GM23338 (cell line): ENCODE measurements at regions not wholly inside any gene's neighbourhood (a gene's known extent, or its start where the extent isn't known, plus 50 kb on each side); places are given as distances from the start of the nearest gene placed in this dataset.

Experiments used
- ATAC-seq: fragments of 200-7000 bp; cut with Tn5 transposase; 3 replicates; pipeline ENCODE4 v1.9.1; 2020
- DNase-seq: peaks from one replicate; pipeline ENCODE4 v3.0.0-alpha.2; 2015; ENCODE audit warnings: low spot score
- H2AFZ ChIP-seq: fragments of 200-600 bp; sonication (generic); 2 replicates; pipeline ENCODE4 v1.8.0; 2016; ENCODE audit warnings: antibody characterized with exemption, mild to moderate bottlenecking, moderate library complexity
- H3F3A ChIP-seq: fragments of 200-600 bp; sonication (generic); replicated peaks from 2 replicates; pipeline ENCODE4 v1.8.0; 2017; ENCODE audit warnings: antibody characterized with exemption, mixed run types, low read depth
- H3K27ac ChIP-seq: fragments of 200-600 bp; sonication (generic); 2 replicates; pipeline ENCODE4 v1.6.1; 2016; ENCODE audit warnings: low read depth
- H3K27me3 ChIP-seq: fragments of 200-600 bp; sonication (generic); 2 replicates; pipeline ENCODE4 v1.8.0; 2016; ENCODE audit warnings: mild to moderate bottlenecking, mixed run types, moderate library complexity; ENCODE audit not compliant: insufficient read depth
- H3K36me3 ChIP-seq: fragments of 200-600 bp; sonication (generic); 2 replicates; pipeline ENCODE4 v1.8.0; 2016; ENCODE audit warnings: mild to moderate bottlenecking; ENCODE audit not compliant: insufficient read depth
- H3K4me1 ChIP-seq: fragments of 200-600 bp; sonication (generic); 2 replicates; pipeline ENCODE4 v1.8.0; 2016; ENCODE audit warnings: mild to moderate bottlenecking, moderate library complexity; ENCODE audit not compliant: insufficient read depth
- H3K4me2 ChIP-seq: fragments of 200-600 bp; sonication (generic); 2 replicates; pipeline ENCODE4 v1.7.1; 2017; ENCODE audit warnings: mixed run types
- H3K4me3 ChIP-seq: fragments of 200-600 bp; sonication (generic); 2 replicates; pipeline ENCODE4 v1.6.1; 2016; ENCODE audit warnings: mixed run types
- H3K79me2 ChIP-seq: fragments of 200-600 bp; sonication (generic); replicated peaks from 2 replicates; pipeline ENCODE4 v1.8.0; 2017; ENCODE audit warnings: mild to moderate bottlenecking; ENCODE audit not compliant: insufficient read depth
- H3K9me2 ChIP-seq: fragments of 200-600 bp; sonication (generic); 2 replicates; pipeline ENCODE4 v1.8.0; 2017; ENCODE audit not compliant: insufficient read depth
- H4K20me1 ChIP-seq: fragments of 200-600 bp; sonication (generic); replicated peaks from 2 replicates; pipeline ENCODE4 v1.8.0; 2017; ENCODE audit warnings: mild to moderate bottlenecking; ENCODE audit not compliant: insufficient read depth
- H3K27ac Mint-ChIP-seq: 2 replicates; pipeline ENCODE4 v1.8.0; 2020; ENCODE audit warnings: inconsistent platforms, mild to moderate bottlenecking, moderate library complexity, mixed read lengths
- H3K27me3 Mint-ChIP-seq: 3 replicates; pipeline ENCODE4 v1.8.0; 2022; ENCODE audit warnings: low read depth, mild to moderate bottlenecking, moderate library complexity, mixed read lengths, inconsistent platforms; ENCODE audit not compliant: insufficient read depth, poor library complexity
- H3K36me3 Mint-ChIP-seq: 3 replicates; pipeline ENCODE4 v1.8.0; 2021; ENCODE audit warnings: low read depth, mild to moderate bottlenecking, inconsistent platforms, moderate library complexity, mixed read lengths
- H3K4me1 Mint-ChIP-seq: 3 replicates; pipeline ENCODE4 v1.8.0; 2020; ENCODE audit warnings: mild to moderate bottlenecking, inconsistent platforms, mixed read lengths
- H3K4me3 Mint-ChIP-seq: 3 replicates; pipeline ENCODE4 v1.8.0; 2021; ENCODE audit warnings: moderate library complexity, mild to moderate bottlenecking, inconsistent platforms, mixed read lengths
- H3K9me3 Mint-ChIP-seq: 3 replicates; pipeline ENCODE4 v1.8.0; 2020; ENCODE audit warnings: moderate library complexity, mild to moderate bottlenecking, inconsistent platforms, mixed read lengths
- CREB1 ChIP-seq: fragments of 250-450 bp; sonication (Bioruptor Pico); IDR thresholded peaks from 2 replicates; pipeline ENCODE4 v1.5.0; 2020; ENCODE audit warnings: low read depth, mild to moderate bottlenecking, moderate library complexity
- CTCF ChIP-seq, 2 experiments: fragments of 200-600 bp in 1 of 2; sonication (generic) in 1 of 2; conservative IDR thresholded peaks; 2 replicates each; pipeline versions ENCODE4 v1.5.1 to v1.6.1; 2016 to 2017; ENCODE audit warnings: antibody characterized with exemption in 2 of 2, low read depth in 2 of 2, mild to moderate bottlenecking in 2 of 2, moderate library complexity in 1 of 2
- ETS1 ChIP-seq: IDR thresholded peaks from 2 replicates; pipeline ENCODE4 v1.6.1; 2016; ENCODE audit warnings: antibody characterized with exemption
- EZH2 ChIP-seq: fragments of 200-600 bp; sonication (generic); IDR thresholded peaks from one replicate; pipeline ENCODE4 v1.8.0; 2017; ENCODE audit warnings: antibody characterized with exemption, mild to moderate bottlenecking, low read depth; ENCODE audit not compliant: unreplicated experiment
- EZH2phosphoT487 ChIP-seq: fragments of 200-600 bp; sonication (generic); IDR thresholded peaks from one replicate; pipeline ENCODE4 v1.8.1; 2018; ENCODE audit warnings: antibody characterized with exemption; ENCODE audit not compliant: unreplicated experiment
- JUNB ChIP-seq: IDR thresholded peaks from one replicate; pipeline ENCODE4 v1.6.1; 2016; ENCODE audit warnings: antibody characterized with exemption; ENCODE audit not compliant: unreplicated experiment
- NANOG ChIP-seq: IDR thresholded peaks from 2 replicates; pipeline ENCODE4 v1.6.1; 2016; ENCODE audit warnings: antibody characterized with exemption, borderline replicate concordance
- POLR2AphosphoS5 ChIP-seq: IDR thresholded peaks from 2 replicates; pipeline ENCODE4 v1.6.1; 2016; ENCODE audit warnings: antibody characterized with exemption, low read depth
- REST ChIP-seq: IDR thresholded peaks from one replicate; pipeline ENCODE4 v1.6.1; 2018; ENCODE audit warnings: antibody characterized with exemption; ENCODE audit not compliant: unreplicated experiment
- STAT1 ChIP-seq: IDR thresholded peaks from one replicate; pipeline ENCODE4 v1.6.1; 2016; ENCODE audit warnings: antibody characterized with exemption; ENCODE audit not compliant: unreplicated experiment
- ZNF114 ChIP-seq: fragments of 250-450 bp; sonication (Bioruptor Pico); IDR thresholded peaks from 2 replicates; pipeline ENCODE4 v1.5.0; 2020; ENCODE audit warnings: mild to moderate bottlenecking, moderate library complexity
- ZNF331 ChIP-seq: fragments of 250-450 bp; sonication (Bioruptor Pico); IDR thresholded peaks from 2 replicates; pipeline ENCODE4 v1.5.0; 2020; ENCODE audit warnings: low read depth, mild to moderate bottlenecking, moderate library complexity
- ZNF462 ChIP-seq: fragments of 250-450 bp; sonication (Bioruptor Pico); IDR thresholded peaks from 2 replicates; pipeline ENCODE4 v1.5.0; 2020; ENCODE audit warnings: mild to moderate bottlenecking, moderate library complexity

- H3K9me3 Mint-ChIP-seq, result no peaks in the 10 kb centered on the region
- TF ChIP-seq JUNB (no peak), CREB1 (CRISPR knock-in tag) (no peak), POLR2AphosphoS5 (no peak), ETS1 (no peak), EZH2phosphoT487 (no peak), ZNF331 (CRISPR knock-in tag) (no peak), CTCF (conservative IDR thresholded peaks at IDR 0.05; ENCODE audit: low read depth in 2 of 2) (no peak), ZNF462 (CRISPR knock-in tag) (no peak), REST (no peak), ZNF114 (CRISPR knock-in tag) (no peak), STAT1 (no peak), EZH2 (no peak), NANOG (no peak)
- H2AFZ ChIP-seq, result no peak overlapping the region
Observed at GRCh38 chr3:102132370-102132769, 283.1 kb downstream of the NFKBIZ start.

More at GRCh38 chr3:102132370-102132769, 283.1 kb downstream of the NFKBIZ start:
- H3K27me3 ChIP-seq, result no peaks in the 10 kb centered on the region
- no peak overlapping the region for H3K4me3 ChIP-seq
- no peaks in the 10 kb centered on the region for H3K9me2 ChIP-seq
- no peak overlapping the region for H3K27ac Mint-ChIP-seq
- H3K4me1 Mint-ChIP-seq, result no peaks in the 10 kb centered on the region
- no peaks in the 10 kb centered on the region for H3K27me3 Mint-ChIP-seq
- no peak overlapping the region for H3K4me3 Mint-ChIP-seq
- H3K4me1 ChIP-seq, result no peaks in the 10 kb centered on the region
- H3K4me2 ChIP-seq, result no peak overlapping the region
- DNase-seq, result no peak
- H3F3A ChIP-seq, result no peaks in the 10 kb centered on the region
- H3K36me3 ChIP-seq, result no peaks in the 10 kb centered on the region
- H3K79me2 ChIP-seq, result no peaks in the 10 kb centered on the region
- no peak overlapping the region for H3K27ac ChIP-seq
- no peak for ATAC-seq
- H3K36me3 Mint-ChIP-seq, result no peaks in the 10 kb centered on the region
- H4K20me1 ChIP-seq, result no peaks in the 10 kb centered on the region
